ENCODE measurements at regions not wholly inside any gene's neighbourhood (a gene's known extent, or its start where the extent isn't known, plus 50 kb on each side); places are given as distances from the start of the nearest gene placed in this dataset.

DNA sequence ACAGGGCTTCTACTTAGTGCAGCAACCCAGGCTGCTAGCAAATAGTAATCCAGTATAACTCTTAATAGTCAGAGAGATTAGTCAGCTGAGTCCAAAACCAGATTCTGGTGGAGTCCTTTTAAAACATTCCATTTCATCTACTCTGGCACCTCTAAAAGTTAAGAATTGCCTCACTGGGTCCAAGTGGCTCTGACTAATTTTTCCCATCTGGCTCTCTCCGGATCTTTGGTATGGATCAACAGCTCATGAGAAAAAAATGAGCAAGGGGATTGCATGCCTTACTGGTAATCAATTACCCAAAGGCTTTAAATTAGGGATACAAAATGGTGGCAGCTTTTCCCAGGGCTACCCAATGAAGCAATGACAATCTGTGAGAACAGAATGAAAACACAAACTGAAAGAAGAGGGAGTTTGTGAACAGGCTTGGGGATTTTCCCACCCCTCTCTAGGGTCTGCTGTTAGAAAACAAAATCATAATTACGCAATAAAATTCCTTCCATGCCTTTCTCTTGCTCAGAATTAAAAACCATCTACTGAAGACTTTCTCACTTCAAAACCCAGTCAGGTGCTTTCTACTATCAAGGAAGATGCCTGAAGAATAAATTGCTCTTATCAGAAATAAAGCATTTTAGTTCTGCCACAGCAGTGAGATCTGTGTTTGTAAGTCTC, 84.6 kb upstream of the PMFBP1 start:
- DNase-seq: peak; percentile 88

- DNase-seq: peak; percentile 10
Observed at GRCh38 chr16:72255786-72256185, 83.8 kb upstream of the PMFBP1 start.

DNA sequence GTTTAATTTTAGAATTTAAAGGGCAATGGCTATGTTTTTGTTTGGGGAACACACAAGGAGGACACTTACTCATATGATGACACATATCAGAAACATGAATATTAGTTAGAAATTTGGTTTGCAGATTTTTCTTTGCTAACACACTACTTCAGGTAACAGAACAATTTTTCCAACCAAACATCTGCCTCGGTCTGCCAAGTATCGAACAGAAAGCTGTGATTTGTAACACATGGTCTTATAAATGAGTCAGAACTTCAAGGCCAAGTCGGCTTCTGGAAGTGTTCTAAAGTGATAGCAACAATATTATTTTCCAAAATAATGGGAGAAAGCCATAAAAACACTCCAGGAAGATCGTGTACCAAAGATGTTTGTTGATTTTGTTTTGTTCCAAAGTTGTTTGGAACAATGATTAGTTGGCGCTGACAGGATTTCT, 75.9 kb upstream of the PMFBP1 start:
- peak; percentile 60 for DNase-seq

- DNase-seq: no peak
Observed at GRCh38 chr16:72246423-72246822, 74.5 kb upstream of the PMFBP1 start.

DNA sequence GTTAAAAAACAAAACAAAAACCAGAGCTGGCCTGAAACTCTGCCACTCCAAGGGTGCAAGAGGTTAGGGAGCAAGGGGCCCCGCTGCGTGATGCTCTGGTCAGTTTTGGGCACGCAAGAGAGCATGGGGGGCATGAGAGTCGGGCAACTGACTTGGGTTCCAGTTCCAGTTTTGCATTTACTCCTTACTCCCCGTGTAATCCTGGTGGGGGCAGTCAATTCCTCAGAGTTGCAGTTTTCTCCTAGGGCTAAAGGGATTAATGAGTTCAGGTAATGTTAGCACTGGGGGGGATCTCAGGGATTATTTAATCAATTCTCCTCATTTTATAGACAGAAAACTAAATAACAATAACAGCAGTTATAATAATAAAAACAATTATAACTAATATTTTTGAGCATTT, 72.9 kb upstream of the PMFBP1 start:
- DNase-seq: no peak

GRCh38 chr16:72243621-72244020, 71.7 kb upstream of the PMFBP1 start:
- DNase-seq: no peak

DNA sequence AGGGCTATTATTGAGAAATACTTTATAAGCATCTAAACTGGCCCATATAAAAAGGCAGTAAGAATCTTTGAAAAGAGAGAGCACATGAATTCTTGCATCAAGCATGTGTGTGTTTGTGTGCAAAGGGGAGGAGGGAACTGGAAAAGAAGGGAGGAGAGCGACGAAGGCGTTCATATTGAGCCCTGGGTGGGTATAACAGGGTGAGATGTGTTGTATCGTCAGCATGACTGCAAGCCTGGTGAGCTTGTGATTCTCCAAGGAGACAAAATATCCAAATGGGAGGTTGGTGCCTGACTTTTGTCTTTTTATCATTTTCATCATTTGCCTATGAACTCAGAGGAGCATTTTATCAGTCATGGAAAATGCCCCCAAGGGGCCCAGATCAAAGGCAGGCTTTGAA, 70.8 kb upstream of the PMFBP1 start:
- DNase-seq: no peak

DNA sequence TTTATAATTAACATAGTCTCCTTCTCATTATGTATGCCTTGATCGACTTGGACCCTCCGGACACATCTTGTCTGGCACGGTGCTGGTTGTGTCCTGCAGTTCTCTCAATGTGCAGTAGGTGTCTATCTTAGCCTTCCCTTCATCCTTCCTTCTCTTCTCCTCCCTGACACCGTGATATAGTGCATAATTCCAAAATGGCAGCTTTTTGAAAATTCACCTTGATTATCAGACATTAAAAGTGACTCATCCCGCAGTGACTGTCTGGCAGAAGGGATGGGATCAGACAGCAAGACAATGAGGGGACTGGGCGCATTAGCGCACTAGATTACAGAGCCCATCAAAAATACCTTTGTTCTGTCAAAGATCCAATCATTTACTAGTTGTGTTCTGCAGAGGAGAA, 70.0 kb upstream of the PMFBP1 start:
- peak; percentile 64 for DNase-seq

- DNase-seq: no peak
Observed at GRCh38 chr16:72241008-72241407, 69.1 kb upstream of the PMFBP1 start.

DNA sequence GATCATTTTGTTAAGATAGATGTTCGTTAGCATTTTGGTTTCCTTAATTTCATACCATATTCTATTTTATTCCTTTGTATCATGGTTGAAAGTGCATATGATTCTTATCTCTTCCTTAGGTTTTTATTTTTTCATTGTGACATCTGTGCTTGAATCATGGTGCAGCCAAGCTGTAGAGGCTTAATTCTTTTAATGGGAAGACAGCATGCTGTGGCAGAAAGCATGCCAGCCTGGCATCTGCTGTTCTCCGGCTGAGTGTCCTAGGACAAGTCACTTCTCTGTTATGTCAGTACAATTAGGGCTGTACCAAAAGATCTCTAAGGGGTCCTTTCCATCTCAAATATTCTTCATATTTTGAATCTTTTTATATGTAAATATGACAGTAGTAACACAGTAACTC, 68.5 kb upstream of the PMFBP1 start:
- no peak for DNase-seq

- DNase-seq: no peak
Observed at GRCh38 chr16:72236866-72237265, 64.9 kb upstream of the PMFBP1 start.

- DNase-seq: no peak
Observed at GRCh38 chr16:72234387-72234786, 62.4 kb upstream of the PMFBP1 start.

- no peak for DNase-seq
Observed at GRCh38 chr16:72228014-72228413, 56.1 kb upstream of the PMFBP1 start.

DNA sequence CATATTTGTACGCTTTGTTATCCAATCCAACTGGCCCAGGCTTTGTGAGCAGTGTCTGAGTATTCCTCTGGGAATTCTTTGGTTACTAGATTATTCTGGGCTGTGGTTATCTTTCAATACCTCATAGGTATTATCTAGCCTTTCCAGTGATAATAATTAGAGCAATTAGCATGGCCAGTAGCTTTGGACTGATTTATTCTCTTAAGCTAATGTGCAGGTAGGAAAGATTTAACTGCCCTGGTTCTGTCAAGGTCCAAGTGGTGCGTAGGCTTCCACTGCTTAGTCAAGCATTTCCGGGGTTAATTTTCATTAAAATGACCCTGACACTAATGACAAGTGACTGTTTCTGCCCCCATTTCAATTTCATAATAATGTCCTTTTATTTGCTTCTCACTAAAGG, 54.2 kb upstream of the PMFBP1 start:
- DNase-seq: no peak

DNA sequence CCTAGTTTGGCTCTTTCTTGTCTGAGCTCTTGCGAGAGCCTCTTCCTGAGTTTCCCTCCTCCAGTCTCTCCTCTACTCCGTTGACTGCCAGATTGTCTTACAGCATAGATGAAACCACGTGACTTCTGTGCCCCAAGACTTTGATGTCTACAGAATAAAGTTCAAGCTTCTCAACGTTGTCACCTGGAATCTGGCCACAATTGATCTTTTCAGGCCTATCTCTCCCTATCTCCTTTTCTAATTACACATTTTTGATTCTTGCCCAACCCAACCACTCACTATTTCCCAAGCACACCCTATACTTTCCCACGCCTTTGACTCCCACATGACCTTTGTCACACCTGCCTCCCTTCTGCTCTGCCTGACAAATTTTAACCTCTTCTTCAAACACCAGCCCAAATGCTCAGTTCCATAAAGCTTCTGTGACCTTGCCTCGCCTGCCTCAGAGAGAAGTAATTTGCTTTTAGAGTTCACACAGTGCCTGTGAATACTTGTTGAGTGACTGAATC, 52.4 kb upstream of the PMFBP1 start:
- no peak for DNase-seq

DNA sequence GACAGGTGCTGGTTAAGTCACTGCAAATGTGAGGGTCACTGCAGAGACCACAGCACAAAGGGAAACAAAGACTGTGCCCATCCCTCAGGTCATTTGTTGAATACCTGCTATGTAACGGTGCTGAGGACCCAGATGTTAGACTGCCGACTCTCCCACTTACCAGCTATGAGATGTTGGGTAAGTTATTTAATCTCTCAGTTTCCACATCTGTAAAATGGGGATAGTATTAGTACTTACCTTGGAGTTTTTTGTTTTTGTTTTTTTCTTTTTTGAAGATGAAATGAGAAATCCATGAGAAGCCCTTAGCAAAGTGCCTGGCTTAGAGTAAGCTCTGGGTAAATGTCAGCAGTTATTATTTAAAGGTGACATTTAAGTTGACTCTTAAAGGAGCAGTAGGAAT, 50.5 kb upstream of the PMFBP1 start:
- DNase-seq: no peak
